B cell (primary cell): ENCODE measurements at regions not wholly inside any gene's neighbourhood (a gene's known extent, or its start where the extent isn't known, plus 50 kb on each side); places are given as distances from the start of the nearest gene placed in this dataset.

Source experiments
- ATAC-seq: fragments of 200-7000 bp; cut with Tn5 transposase; one replicate; pipeline ENCODE4 v1.10.0; 2021; ENCODE audit warnings: low read depth, mild to moderate bottlenecking, moderate number of reproducible peaks, moderate library complexity
- CTCF ChIA-PET: fragments of 350-600 bp; sonication (Branson Sonifier 250); formaldehyde crosslinking; loops from one replicate; lab custom pipeline; 2021; ENCODE audit warnings: antibody characterized with exemption, inconsistent platforms; lab: Charles Lee
- POLR2A ChIA-PET: fragments of 350-600 bp; sonication (Branson Sonifier 250); formaldehyde crosslinking; loops from one replicate; lab custom pipeline; 2021; ENCODE audit warnings: antibody characterized with exemption; lab: Charles Lee
- DNase-seq: peaks from one replicate; pipeline ENCODE4 v3.0.0; 2013
- H2AFZ ChIP-seq: 2 replicates; pipeline ENCODE4 v1.6.1; 2012; ENCODE audit warnings: mild to moderate bottlenecking, low read depth, low read length; ENCODE audit not compliant: insufficient read depth, poor library complexity, severe bottlenecking
- H3K27ac ChIP-seq, 2 donors: 1 replicate in 1 of 2; 2 replicates in 1 of 2; pipeline ENCODE4 v1.5.1; 2012 to 2013; ENCODE audit warnings: low read length in 2 of 2, mild to moderate bottlenecking in 2 of 2, moderate library complexity in 1 of 2
- H3K27me3 ChIP-seq, 4 experiments: fragments of 200-600 bp in 1 of 4; sonication (generic) in 1 of 4; replicated peaks in 1 of 4; 1 replicate in 2 of 4; 2 replicates in 2 of 4; pipeline versions ENCODE4 v1.6.1 to v1.7.0; 2013 to 2016; ENCODE audit warnings: low read length in 3 of 4, mild to moderate bottlenecking in 2 of 4, mixed read lengths in 1 of 4, moderate library complexity in 1 of 4; ENCODE audit not compliant: insufficient read depth in 4 of 4, control insufficient read depth in 3 of 4; ENCODE audit errors: control extremely low read depth in 1 of 4
- H3K36me3 ChIP-seq, 2 experiments: replicated peaks in 1 of 2; 1 replicate in 1 of 2; 2 replicates in 1 of 2; pipeline versions ENCODE4 v1.6.1 to v1.7.1; 2013; ENCODE audit warnings: low read length in 1 of 2; ENCODE audit not compliant: insufficient read depth in 2 of 2, control insufficient read depth in 1 of 2; ENCODE audit errors: control extremely low read depth in 1 of 2, extremely low read depth in 1 of 2
- H3K4me1 ChIP-seq, 2 donors: fragments of 200-600 bp in 1 of 2; sonication (generic) in 1 of 2; 1 replicate in 1 of 2; 2 replicates in 1 of 2; pipeline versions ENCODE4 v1.5.1 to v1.6.1; 2013 to 2017; ENCODE audit warnings: low read length in 2 of 2; ENCODE audit not compliant: control insufficient read depth in 2 of 2, insufficient read depth in 2 of 2
- H3K4me2 ChIP-seq: replicated peaks from 2 replicates; pipeline ENCODE3; 2012; ENCODE audit warnings: mild to moderate bottlenecking, low read depth, low read length; ENCODE audit not compliant: poor library complexity, severe bottlenecking
- H3K4me3 ChIP-seq, 5 experiments: fragments of 200-600 bp in 1 of 5; sonication (generic) in 1 of 5; 1 replicate in 3 of 5; 2 replicates in 2 of 5; pipeline versions ENCODE4 v1.5.1 to v1.7.0; 2011 to 2016; ENCODE audit warnings: low read length in 4 of 5, mild to moderate bottlenecking in 4 of 5, low read depth in 2 of 5, control low read depth in 1 of 5, moderate library complexity in 1 of 5; ENCODE audit not compliant: insufficient read depth in 1 of 5; ENCODE audit errors: control extremely low read depth in 1 of 5, extremely low read depth in 1 of 5
- H3K79me2 ChIP-seq: fragments of 200-600 bp; sonication (generic); one replicate; pipeline ENCODE4 v1.6.0; 2016; ENCODE audit warnings: low read length; ENCODE audit not compliant: control insufficient read depth, insufficient read depth
- H3K9ac ChIP-seq: fragments of 200-600 bp; sonication (generic); 2 replicates; pipeline ENCODE4 v1.6.1; 2017; ENCODE audit warnings: mild to moderate bottlenecking, low read length, moderate library complexity
- H3K9me3 ChIP-seq, 3 donors: one replicate each; pipeline versions ENCODE4 v1.6.1 to v1.7.1; 2013; ENCODE audit warnings: low read length in 2 of 3; ENCODE audit not compliant: control insufficient read depth in 2 of 3, insufficient read depth in 1 of 3; ENCODE audit errors: control extremely low read depth in 1 of 3
- H4K20me1 ChIP-seq: 2 replicates; pipeline ENCODE4 v1.6.0; 2012; ENCODE audit warnings: mild to moderate bottlenecking, low read length; ENCODE audit not compliant: insufficient read depth, control insufficient read depth, poor library complexity, severe bottlenecking
- H3K27ac Mint-ChIP-seq: one replicate; pipeline ENCODE4 v1.8.0; 2021; ENCODE audit warnings: mixed read lengths
- H3K27me3 Mint-ChIP-seq: one replicate; pipeline ENCODE4 v1.8.0; 2021; ENCODE audit warnings: mixed read lengths
- H3K4me1 Mint-ChIP-seq: one replicate; pipeline ENCODE4 v1.8.0; 2021; ENCODE audit warnings: mixed read lengths
- H3K4me3 Mint-ChIP-seq: one replicate; pipeline ENCODE4 v1.8.0; 2021; ENCODE audit warnings: mixed read lengths
- H3K9me3 Mint-ChIP-seq: one replicate; pipeline ENCODE4 v1.8.0; 2022; ENCODE audit warnings: mixed read lengths; ENCODE audit not compliant: insufficient read depth
- EZH2 ChIP-seq: IDR thresholded peaks from 2 replicates; pipeline ENCODE4 v1.6.1; 2012; ENCODE audit warnings: borderline replicate concordance, low read depth, mild to moderate bottlenecking, moderate library complexity, low read length; ENCODE audit not compliant: insufficient read depth, poor library complexity, severe bottlenecking
- WGBS: methylation state at CpG from one replicate; pipeline ENCODE4 v1.1.5; 2013; ENCODE audit warnings: missing lambda C conversion rate; ENCODE audit not compliant: insufficient coverage; 5-methylcytosine and 5-hydroxymethylcytosine counted together
- intact Hi-C: fragments of 100-400 bp; cut with micrococcal nuclease; formaldehyde crosslinking; loops from one replicate; pipeline ENCODE4 v1.10.0; 2022
- TF ChIP-seq, protein P1 (sequence below): fragments of 200-600 bp; IDR thresholded peaks from one replicate; pipeline ENCODE4 v1.8.0; 2022; ENCODE audit warnings: antibody characterized with exemption, mild to moderate bottlenecking

DNA sequence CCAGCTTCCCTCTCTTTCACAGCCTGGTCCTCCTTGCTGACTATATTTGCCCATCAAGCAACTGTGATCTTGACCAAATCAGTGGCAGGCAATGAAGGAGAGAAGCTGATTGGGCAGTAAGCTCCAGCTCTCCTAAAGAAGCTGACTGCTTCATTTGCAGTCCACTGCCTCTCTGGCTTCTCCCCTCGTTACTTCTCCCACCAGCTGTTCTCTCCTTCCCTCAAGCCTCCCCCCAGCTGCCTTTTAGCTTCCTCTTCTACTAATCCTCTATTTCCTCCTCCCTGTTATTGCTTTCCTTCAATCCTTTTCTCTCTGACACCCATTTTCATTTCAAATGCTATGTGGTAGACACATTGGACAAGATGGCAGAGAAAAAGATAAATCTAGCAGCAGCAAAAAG lies 474.7 kb upstream of the UBE2E2 start:
- no peak overlapping the region for H3K4me2 ChIP-seq
- POLR2A ChIA-PET, result no interaction called here
- no peaks in the 10 kb centered on the region for H3K79me2 ChIP-seq
- H3K4me1 Mint-ChIP-seq, result no peaks in the 10 kb centered on the region
- no peak overlapping the region for H3K27ac Mint-ChIP-seq
- DNase-seq, result no peak
- H3K4me3 Mint-ChIP-seq, result no peak overlapping the region
- no CpG with 5 or more reads among the region's 1 CpG for WGBS
- no peaks in the 10 kb centered on the region for H4K20me1 ChIP-seq
- H3K4me1 ChIP-seq, result no peaks in the 10 kb centered on the region
- H3K36me3 ChIP-seq, result no peaks in the 10 kb centered on the region
- no peaks in the 10 kb centered on the region for H3K27me3 Mint-ChIP-seq
- no peak for ATAC-seq
- CTCF ChIA-PET, result no interaction called here
- no peak for TF ChIP-seq EZH2
- TF ChIP-seq, protein P1, sequence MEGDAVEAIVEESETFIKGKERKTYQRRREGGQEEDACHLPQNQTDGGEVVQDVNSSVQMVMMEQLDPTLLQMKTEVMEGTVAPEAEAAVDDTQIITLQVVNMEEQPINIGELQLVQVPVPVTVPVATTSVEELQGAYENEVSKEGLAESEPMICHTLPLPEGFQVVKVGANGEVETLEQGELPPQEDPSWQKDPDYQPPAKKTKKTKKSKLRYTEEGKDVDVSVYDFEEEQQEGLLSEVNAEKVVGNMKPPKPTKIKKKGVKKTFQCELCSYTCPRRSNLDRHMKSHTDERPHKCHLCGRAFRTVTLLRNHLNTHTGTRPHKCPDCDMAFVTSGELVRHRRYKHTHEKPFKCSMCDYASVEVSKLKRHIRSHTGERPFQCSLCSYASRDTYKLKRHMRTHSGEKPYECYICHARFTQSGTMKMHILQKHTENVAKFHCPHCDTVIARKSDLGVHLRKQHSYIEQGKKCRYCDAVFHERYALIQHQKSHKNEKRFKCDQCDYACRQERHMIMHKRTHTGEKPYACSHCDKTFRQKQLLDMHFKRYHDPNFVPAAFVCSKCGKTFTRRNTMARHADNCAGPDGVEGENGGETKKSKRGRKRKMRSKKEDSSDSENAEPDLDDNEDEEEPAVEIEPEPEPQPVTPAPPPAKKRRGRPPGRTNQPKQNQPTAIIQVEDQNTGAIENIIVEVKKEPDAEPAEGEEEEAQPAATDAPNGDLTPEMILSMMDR, result no peak
- H3K27ac ChIP-seq, result no peak overlapping the region
- H3K9me3 Mint-ChIP-seq, result no peaks in the 10 kb centered on the region
- H3K9me3 ChIP-seq, result no peaks in the 10 kb centered on the region
- H3K9ac ChIP-seq, result no peak overlapping the region
- no peak overlapping the region for H3K4me3 ChIP-seq
- no peak overlapping the region for H2AFZ ChIP-seq
- no peaks in the 10 kb centered on the region for H3K27me3 ChIP-seq
- intact Hi-C loops, result no loop called here

DNA sequence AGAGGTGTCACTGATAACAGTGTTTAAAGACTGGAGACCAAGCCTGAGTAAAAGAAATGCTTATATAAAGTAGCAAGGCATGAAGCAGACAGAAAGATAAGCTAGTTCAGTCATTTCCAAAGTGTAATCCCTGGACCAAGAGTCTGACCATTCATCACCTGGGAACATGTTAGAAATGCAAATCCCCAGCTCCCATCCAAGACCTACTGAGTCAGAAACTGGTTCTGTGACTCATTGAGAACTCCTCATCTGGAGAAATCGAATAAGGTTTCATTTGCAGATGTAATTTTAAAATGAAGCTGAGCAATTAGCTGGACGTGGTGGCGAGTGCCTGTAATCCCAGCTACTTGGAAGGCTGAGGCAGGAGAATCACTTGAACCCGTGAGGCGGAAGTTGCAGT lies 473.9 kb upstream of the UBE2E2 start:
- no peak overlapping the region for H3K27ac ChIP-seq
- POLR2A ChIA-PET, result no interaction called here
- H3K9me3 Mint-ChIP-seq, result no peaks in the 10 kb centered on the region
- H3K9ac ChIP-seq, result no peak overlapping the region
- H3K4me3 Mint-ChIP-seq, result no peak overlapping the region
- CTCF ChIA-PET, result no interaction called here
- H3K4me1 Mint-ChIP-seq, result no peaks in the 10 kb centered on the region
- no peaks in the 10 kb centered on the region for H3K9me3 ChIP-seq
- H3K27ac Mint-ChIP-seq, result no peak overlapping the region
- no peaks in the 10 kb centered on the region for H4K20me1 ChIP-seq
- no peaks in the 10 kb centered on the region for H3K4me1 ChIP-seq
- H3K4me3 ChIP-seq, result no peak overlapping the region
- no peaks in the 10 kb centered on the region for H3K36me3 ChIP-seq
- H3K4me2 ChIP-seq, result no peak overlapping the region
- no peaks in the 10 kb centered on the region for H3K27me3 Mint-ChIP-seq
- no peak for ATAC-seq
- no peak for TF ChIP-seq EZH2
- TF ChIP-seq, protein P1, result no peak
- no peaks in the 10 kb centered on the region for H3K27me3 ChIP-seq
- no peak overlapping the region for H2AFZ ChIP-seq
- no peak for DNase-seq
- WGBS, result 87% methylated on average over 5 of the region's 5 CpGs
- no peaks in the 10 kb centered on the region for H3K79me2 ChIP-seq
- intact Hi-C loops, result no loop called here
